Tibial artery (tissue), 4 donors: ENCODE measurements at regions not wholly inside any gene's neighbourhood (a gene's known extent, or its start where the extent isn't known, plus 50 kb on each side); places are given as distances from the start of the nearest gene placed in this dataset.
"Not testable (repeated sequence)": the region's sequence is repeated elsewhere in the genome, so short reads cannot be mapped to it uniquely, and the experiment has no call there.

Experiments used
- DNase-seq, 2 donors: peaks; one replicate each; pipeline ENCODE4 v3.0.0-alpha.2; 2019
- H3K27ac ChIP-seq, 2 donors: fragments of 200-600 bp; sonication (generic) in 1 of 2; 1 replicate in 1 of 2; 2 replicates in 1 of 2; pipeline ENCODE4 v1.5.1; 2018 to 2019; ENCODE audit warnings: mild to moderate bottlenecking in 1 of 2
- H3K27me3 ChIP-seq, 2 donors: fragments of 200-600 bp; sonication (generic) in 1 of 2; one replicate each; pipeline versions ENCODE4 v1.5.1 to v1.6.0; 2016 to 2019
- H3K36me3 ChIP-seq, 3 donors: fragments of 200-600 bp; sonication (generic) in 2 of 3; one replicate each; pipeline ENCODE4 v1.5.1; 2016 to 2019; ENCODE audit warnings: mild to moderate bottlenecking in 2 of 3
- H3K4me1 ChIP-seq, 4 donors: fragments of 200-600 bp; sonication (generic) in 2 of 4; 1 replicate in 3 of 4; 2 replicates in 1 of 4; pipeline ENCODE4 v1.5.1; 2016 to 2019
- H3K4me3 ChIP-seq, 2 donors: fragments of 200-600 bp; sonication (generic) in 1 of 2; 1 replicate in 1 of 2; 2 replicates in 1 of 2; pipeline ENCODE4 v1.5.1; 2018 to 2019; ENCODE audit warnings: mild to moderate bottlenecking in 2 of 2
- H3K9me3 ChIP-seq, 3 donors: fragments of 200-600 bp; sonication (generic) in 1 of 3; one replicate each; pipeline ENCODE4 v1.5.1; 2016 to 2019
- intact Hi-C: fragments of 100-400 bp; cut with DNase I; formaldehyde crosslinking; loops from one replicate; pipeline ENCODE4 v1.15.0; 2023; ENCODE audit warnings: low total_unique reads
- TF ChIP-seq, protein P1 (sequence below), 2 experiments: fragments of 200-600 bp in 1 of 2; fragments of 450-650 bp in 1 of 2; IDR thresholded peaks; one replicate each; pipeline ENCODE4 v1.5.1; 2017 to 2019; ENCODE audit warnings: antibody characterized with exemption in 2 of 2, mild to moderate bottlenecking in 1 of 2, moderate library complexity in 1 of 2

DNA sequence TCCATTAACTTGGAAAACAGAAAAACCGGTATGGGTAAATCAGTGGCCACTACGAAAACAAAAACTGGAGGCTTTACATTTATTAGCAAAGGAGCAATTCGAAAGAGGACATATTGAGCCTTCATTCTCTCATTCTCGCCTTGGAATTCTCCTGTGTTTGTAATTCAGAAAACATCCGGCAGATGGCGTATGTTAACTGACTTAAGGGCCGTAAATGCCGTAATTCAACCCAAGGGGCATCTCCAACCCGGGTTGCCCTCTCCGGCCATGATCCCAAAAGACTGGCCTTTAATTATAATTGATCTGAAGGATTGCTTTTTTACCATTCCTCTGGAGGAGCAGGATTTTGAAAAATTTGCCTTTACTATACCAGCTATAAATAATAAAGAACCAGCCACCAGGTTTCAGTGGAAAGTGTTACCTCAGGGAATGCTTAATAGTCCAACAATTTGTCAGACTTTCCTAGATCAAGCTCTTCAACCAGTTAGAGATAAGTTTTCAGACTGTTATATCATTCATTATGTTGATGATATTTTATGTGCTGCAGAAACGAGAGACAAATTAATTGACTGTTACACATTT is 160.9 kb downstream of the GPX5 start:
- intact Hi-C loops: loop anchor here (5.0 kb wide), 1 partner anchor 331 kb away; no protein-coding TSS in a partner anchor
- TF ChIP-seq, protein P1, sequence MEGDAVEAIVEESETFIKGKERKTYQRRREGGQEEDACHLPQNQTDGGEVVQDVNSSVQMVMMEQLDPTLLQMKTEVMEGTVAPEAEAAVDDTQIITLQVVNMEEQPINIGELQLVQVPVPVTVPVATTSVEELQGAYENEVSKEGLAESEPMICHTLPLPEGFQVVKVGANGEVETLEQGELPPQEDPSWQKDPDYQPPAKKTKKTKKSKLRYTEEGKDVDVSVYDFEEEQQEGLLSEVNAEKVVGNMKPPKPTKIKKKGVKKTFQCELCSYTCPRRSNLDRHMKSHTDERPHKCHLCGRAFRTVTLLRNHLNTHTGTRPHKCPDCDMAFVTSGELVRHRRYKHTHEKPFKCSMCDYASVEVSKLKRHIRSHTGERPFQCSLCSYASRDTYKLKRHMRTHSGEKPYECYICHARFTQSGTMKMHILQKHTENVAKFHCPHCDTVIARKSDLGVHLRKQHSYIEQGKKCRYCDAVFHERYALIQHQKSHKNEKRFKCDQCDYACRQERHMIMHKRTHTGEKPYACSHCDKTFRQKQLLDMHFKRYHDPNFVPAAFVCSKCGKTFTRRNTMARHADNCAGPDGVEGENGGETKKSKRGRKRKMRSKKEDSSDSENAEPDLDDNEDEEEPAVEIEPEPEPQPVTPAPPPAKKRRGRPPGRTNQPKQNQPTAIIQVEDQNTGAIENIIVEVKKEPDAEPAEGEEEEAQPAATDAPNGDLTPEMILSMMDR (IDR thresholded peaks at IDR 0.05): peak; percentile 71 to 72
- H3K36me3 ChIP-seq, H3K27ac ChIP-seq, H3K4me1 ChIP-seq, H3K9me3 ChIP-seq, H3K4me3 ChIP-seq: not testable (repeated sequence)
- peak in 1 of 2 donors; percentile 30 for DNase-seq
- H3K27me3 ChIP-seq: peaks cover 0 to 51% of the 10 kb centered on the region in 2 donors

DNA sequence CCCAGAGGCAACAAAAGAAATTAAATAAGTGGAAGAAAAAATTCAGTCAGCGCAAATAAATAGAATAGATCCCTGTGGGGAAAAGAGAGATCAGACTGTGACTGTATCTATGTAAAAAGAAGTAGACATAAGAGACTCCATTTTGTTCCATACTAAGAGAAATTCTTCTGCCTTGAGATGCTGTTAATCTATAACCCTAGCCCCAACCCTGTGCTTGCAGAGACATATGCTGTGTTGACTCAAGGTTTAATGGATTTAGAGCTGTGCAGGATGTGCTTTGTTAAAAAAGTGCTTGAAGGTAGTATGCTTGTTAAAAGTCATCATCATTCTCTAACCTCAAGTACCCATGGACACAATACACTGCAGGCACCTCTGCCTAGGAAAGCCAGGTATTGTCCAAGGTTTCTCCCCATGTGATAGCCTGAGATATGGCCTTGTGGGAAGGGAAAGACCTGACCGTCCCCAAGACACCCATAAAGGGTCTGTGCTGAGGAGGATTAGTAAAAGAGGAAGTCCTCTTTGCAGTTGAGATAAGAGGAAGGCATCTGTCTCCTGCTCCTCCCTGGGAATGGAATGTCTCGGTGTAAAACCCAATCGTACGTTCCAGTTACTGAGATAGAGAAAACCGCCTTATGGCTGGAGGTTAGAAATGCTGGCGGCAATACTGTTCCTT is 161.8 kb downstream of the GPX5 start:
- intact Hi-C loops: loop anchor here (5.0 kb wide), 1 partner anchor 330 kb away; no protein-coding TSS in a partner anchor
- DNase-seq: not testable (repeated sequence)

DNA sequence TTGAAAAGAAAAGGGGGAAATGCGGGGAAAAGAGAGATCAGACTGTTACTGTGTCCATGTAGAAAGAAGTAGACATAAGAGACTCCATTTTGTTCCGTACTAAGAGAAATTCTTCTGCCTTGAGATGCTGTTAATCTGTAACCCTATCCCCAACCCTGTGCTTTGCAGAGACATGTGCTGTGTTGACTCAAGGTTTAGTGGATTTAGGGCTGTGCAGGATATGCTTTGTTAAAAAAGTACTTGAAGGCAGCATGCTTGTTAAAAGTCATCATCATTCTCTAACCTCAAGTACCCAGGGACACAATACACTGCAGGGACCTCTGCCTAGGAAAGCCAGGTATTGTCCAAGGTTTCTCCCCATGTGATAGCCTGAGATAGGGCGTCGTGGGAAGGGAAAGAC is 166.3 kb downstream of the GPX5 start:
- H3K4me1 ChIP-seq, H3K9me3 ChIP-seq, intact Hi-C loops, H3K36me3 ChIP-seq, H3K4me3 ChIP-seq, DNase-seq, H3K27ac ChIP-seq: not testable (repeated sequence)
- H3K27me3 ChIP-seq: peaks cover 0 to 52% of the 10 kb centered on the region in 2 donors

More for the DNA sequence above, 161.8 kb downstream of the GPX5 start:
- not testable (repeated sequence) for H3K27ac ChIP-seq, H3K36me3 ChIP-seq, H3K4me1 ChIP-seq, H3K9me3 ChIP-seq, H3K4me3 ChIP-seq
- H3K27me3 ChIP-seq: peaks cover 0 to 47% of the 10 kb centered on the region in 2 donors

DNA sequence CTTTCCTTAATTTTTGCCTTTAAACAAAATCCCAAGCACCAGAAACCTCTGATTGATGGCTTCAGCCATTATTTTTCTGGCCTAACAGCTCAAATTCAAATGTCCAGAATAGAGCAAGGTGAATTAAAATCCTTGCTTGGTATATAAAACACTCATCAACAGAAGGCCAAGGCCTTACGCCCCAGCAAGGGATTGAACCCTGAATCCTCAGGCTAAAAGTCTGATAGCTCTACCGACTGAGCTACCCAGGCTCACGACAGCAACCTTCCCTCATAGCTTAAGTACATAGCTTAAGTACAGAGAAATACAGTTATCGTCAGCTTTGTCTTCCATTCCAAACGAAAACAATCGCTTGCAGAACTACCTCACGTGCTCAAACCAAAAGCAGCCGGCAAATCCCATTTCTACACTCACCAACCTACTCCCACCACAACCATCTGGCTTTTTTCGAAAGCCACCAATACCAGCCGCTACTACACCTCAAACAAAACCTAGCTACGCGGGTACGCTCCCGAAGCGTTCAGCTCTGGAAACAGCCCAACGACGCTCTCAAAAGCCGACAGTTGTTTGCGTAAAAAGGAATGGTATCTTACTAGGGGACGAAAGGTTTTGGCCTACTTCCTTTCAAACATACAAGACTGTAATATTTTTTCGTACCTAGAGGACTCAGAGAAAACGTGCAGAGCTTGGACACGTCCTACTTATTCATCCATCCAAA is 167.5 kb downstream of the GPX5 start:
- Histone ChIP-seq H3K4me1 (no peaks in the 10 kb centered on the region), H3K27me3 (peaks cover 0 to 58% of the 10 kb centered on the region in 2 donors), H3K27ac (no peak overlapping the region), H3K4me3 (no peak overlapping the region), H3K9me3 (no peaks in the 10 kb centered on the region), H3K36me3 (no peaks in the 10 kb centered on the region)
- DNase-seq: no peak
- intact Hi-C loops: no loop called here
- TF ChIP-seq, protein P1 (IDR thresholded peaks at IDR 0.05): no peak

DNA sequence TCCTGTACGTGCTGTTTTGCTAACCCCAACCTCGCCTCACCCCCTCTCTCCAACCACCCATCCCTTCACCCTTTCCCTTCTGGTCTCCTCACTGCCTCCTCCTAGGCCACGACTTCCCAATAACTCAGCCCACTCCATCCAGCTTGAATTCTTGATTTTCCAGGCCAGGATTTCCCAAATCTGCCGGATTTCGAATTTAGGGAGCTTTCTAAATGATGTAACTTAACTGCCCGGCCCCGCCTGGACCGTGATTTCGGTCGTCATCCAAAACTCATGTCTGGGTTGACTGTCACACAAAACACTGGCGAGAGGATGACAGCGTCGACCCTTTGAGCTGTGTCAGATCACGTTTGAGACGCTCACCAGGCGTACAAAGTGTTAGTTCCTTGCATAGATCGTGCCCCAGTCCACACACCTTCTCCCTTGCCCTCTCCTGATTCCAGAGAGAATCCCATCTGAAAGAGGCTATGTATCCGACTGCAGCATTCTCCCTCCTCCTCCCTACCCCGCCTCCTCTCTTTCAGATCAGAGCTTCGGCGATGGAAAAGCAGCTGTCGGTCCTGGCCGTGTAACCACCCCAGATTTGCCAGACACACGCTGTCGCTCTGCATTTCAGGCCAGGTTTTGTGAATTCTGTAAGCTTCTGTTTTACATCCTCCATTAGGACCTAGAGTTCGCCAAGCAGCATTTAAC is 168.2 kb downstream of the GPX5 start:
- intact Hi-C loops: no loop called here
- no peaks in the 10 kb centered on the region for H3K36me3 ChIP-seq
- H3K27me3 ChIP-seq: peaks cover 0 to 59% of the 10 kb centered on the region in 2 donors
- no peaks in the 10 kb centered on the region for H3K9me3 ChIP-seq
- no peak overlapping the region for H3K4me3 ChIP-seq
- no peaks in the 10 kb centered on the region for H3K4me1 ChIP-seq
- no peak overlapping the region for H3K27ac ChIP-seq
- DNase-seq: no peak
- TF ChIP-seq, protein P1 (IDR thresholded peaks at IDR 0.05): no peak

DNA sequence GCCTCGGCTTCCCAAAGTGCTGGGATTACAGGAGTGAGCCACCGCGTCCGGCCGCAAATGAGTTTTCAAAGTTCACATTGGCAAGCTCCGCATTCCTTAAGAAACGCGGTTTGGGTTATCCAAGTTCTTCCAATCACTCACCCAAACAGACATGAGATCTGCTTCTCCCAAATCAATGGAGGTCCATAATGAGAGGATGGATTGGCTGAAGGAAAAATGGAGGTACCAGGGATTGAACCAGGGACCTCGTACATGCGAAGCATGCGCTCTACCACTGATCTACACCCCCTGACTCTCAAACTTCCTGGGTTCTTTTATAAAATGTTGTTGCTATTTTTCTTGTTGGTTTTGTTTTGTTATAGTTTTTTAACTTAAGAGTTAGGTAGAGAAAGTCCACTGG is 170.0 kb downstream of the GPX5 start:
- Histone ChIP-seq H3K4me3 (no peak overlapping the region), H3K27me3 (peaks cover 0 to 61% of the 10 kb centered on the region in 2 donors), H3K4me1 (no peaks in the 10 kb centered on the region), H3K9me3 (no peaks in the 10 kb centered on the region), H3K27ac (no peak overlapping the region), H3K36me3 (no peaks in the 10 kb centered on the region)
- intact Hi-C loops: no loop called here
- TF ChIP-seq, protein P1 (IDR thresholded peaks at IDR 0.05): no peak
- no peak for DNase-seq
